GM19397 (cell line): ENCODE measurements at regions not wholly inside any gene's neighbourhood (a gene's known extent, or its start where the extent isn't known, plus 50 kb on each side); places are given as distances from the start of the nearest gene placed in this dataset.
"Not testable (repeated sequence)": the region's sequence is repeated elsewhere in the genome, so short reads cannot be mapped to it uniquely, and the experiment has no call there.

Source experiments
- ATAC-seq: cut with Tn5 transposase; IDR thresholded peaks from one replicate; pipeline ENCODE4 v1.9.1; 2021; ENCODE audit warnings: mild to moderate bottlenecking, moderate library complexity; ENCODE audit not compliant: unreplicated experiment

DNA sequence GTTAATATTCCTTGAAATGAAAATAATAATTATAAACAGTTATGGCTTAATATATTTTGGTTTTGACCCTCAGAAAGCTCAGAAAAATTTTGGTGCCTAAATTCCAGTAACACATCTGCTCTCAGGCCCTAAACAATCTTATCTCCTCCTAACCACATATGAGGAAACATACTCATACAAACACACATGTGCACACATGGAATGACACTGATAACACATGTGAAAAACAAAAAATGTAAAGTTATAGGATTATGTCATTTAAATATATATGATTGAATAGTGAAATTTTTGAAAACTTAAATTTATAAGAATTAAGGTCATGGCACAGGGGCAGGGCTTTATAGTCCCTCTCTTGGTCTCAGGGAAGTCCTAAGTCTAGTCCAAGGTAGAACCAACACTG, 127.2 kb upstream of the TRPC7 start:
- no peak for ATAC-seq

DNA sequence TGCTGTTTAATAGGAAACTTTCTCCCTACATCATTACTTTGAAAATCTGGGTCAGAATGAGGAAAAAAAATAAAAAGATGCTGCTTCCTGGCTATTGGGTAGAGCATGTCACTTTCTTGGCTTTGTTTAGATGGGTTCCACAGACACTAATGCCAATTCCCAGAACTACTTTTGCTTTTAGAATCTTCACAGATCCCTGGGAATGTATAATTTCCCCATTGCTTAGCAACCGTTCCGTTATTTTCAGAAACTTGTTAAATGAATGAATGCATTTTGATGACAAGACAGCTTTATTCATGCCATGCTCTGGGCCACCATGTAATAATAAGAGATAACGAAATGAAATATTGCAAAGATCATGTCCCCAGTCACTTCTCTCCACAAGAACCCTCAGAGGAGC, 126.5 kb upstream of the TRPC7 start:
- no peak for ATAC-seq

- no peak for ATAC-seq
These were observed 119.5 kb upstream of the TRPC7 start for GRCh38 chr5:136484808-136485325.

GRCh38 chr5:136482206-136482605, 116.9 kb upstream of the TRPC7 start:
- no peak for ATAC-seq

DNA sequence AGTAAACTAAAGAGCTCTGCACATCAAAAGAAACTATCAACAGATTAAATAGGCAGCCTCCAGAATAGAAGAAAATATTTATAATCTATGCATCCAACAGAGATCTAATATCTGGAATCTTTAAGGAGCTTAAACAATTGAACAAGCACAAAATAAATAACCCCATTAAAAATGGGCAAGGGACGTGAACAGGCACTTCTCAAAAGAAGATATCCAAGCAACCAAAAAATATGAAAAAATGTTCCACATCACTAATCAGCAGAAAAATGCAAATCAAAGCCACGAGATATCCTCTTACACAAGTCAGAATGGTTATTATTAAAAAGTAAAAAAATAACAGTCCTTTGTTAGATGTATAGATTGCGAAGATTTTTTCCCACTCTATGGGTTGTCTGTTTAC, 109.1 kb upstream of the TRPC7 start:
- ATAC-seq, result no peak

DNA sequence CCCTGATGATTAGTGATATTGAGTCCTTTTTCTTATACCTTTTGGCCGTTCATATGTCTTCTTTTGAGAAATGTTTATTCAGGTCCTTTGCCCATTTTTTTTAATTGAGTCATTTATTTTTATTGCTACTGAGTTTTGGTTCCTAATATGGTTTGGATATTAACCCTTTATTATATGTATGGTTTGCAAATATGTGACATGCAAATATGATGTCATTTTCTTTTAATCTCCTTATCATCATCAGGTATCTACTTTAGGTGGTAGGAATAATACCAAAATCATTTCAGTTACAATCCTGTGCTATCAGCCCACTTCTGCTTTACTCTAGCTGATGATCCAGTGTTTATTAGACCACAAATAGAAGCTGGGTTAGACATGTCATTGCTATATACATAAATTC, 102.3 kb upstream of the TRPC7 start:
- ATAC-seq, result no peak

GRCh38 chr5:136466041-136466415, 100.7 kb upstream of the TRPC7 start:
- ATAC-seq, result no peak

DNA sequence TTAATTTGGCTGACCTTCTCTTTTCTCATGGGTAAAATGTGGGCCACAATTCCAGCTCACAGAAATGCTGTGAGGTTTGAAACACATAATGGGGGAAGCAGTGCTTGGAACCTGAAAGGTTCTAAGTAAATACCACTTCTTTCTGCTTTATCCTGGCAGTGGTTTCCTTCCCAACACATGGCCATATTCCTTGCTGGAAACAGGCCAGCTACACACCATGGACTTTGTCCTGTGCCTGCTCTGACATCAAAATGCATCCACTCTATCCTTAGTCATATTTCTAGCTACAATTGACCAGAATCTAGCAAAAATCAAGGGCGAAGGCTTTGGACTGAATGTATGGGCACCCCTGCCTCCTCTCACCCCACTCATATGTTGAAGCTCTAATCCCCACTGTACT, 93.1 kb upstream of the TRPC7 start:
- no peak for ATAC-seq

DNA sequence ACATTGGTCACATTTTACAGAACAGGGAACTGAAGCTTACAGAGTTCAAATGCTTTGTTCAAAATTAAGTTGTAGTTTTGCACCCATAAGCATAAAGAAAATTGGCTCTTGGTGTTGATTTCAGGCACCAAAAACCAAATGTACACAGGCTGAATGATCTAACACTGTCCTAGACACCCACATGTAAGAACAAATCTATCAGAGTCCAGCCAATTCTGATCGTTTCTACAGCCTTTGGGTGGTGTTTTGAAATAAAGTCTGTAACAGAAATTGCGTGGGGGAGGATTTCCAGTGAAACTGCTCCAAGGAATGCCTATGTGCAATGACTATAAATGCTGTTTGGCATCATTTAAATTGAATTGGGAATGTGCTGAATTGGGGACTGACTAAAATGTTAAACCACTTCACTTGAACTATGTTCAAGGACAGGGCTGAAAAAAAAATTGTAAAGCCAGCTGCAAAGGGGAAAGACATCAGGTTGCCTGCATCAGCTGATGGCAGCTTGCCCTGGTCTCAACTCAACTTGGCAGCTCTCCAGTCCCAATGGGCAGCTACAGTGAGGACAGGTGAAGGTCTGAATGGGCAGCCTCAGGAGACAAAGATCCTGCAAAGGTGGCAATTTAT, 92.2 kb upstream of the TRPC7 start:
- ATAC-seq, result no peak

DNA sequence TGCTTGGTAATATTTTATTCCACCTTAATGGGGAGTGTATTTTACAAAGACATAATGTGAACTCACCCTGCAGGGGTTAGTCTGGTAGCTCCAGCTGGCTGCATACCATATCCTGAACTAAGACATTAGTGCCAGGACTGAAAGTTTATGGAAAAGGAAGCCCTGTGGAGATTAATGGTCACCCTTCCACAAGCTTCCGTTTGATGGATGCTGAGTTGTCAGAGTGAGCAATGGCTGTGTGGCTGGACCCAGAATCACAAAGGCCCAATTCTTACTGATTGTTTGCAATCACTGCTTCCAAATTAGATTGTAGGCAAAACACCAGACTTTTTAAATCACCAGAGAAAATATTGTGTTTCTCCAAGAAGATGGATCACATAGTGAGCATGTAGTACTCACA, 90.1 kb upstream of the TRPC7 start:
- no peak for ATAC-seq

- no peak for ATAC-seq
These were observed 88.8 kb upstream of the TRPC7 start for GRCh38 chr5:136453986-136454758.

- ATAC-seq, result no peak
These were observed 87.9 kb upstream of the TRPC7 start for GRCh38 chr5:136453199-136453598.

DNA sequence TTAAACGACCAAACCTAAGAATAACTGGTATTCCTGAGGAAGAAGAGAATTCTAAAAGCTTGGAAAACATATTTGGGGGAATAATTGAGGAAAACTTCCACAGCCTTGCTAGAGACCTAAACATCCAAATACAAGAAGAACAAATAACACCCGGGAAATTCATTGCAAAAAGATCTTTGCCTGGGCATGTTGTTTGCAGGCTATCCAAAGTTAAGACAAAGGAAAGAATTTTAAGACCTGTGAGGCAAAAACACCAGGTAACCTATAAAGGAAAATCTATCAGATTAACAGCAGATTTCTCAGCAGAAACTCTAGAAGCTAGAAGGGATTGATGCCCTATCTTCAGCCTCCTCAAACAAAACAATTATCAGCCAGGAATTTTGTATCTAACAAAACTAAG, 82.2 kb upstream of the TRPC7 start:
- ATAC-seq, result not testable (repeated sequence)

- ATAC-seq, result no peak
These were observed 81.2 kb upstream of the TRPC7 start for GRCh38 chr5:136446565-136446964.

- not testable (repeated sequence) for ATAC-seq
These were observed 78.8 kb upstream of the TRPC7 start for GRCh38 chr5:136444099-136444498.

DNA sequence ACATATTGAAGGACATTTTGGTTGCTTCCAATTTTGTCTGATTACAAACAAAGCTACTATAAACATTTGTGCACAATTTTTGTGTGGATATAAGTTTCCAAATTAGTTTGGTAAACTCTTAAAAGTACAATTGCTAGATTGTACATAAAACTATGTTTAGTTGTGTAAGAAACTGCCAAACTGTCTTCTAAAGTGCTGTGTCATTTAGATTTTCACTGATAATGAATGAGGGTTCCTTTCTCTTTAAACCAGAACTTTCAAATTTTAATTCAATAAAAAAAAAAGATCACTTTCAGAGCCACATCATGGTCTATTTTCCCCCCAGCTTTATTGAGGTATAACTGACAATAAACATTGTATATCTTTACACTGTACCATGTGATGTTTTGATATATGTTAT, 74.0 kb upstream of the TRPC7 start:
- no peak for ATAC-seq

GRCh38 chr5:136435946-136436543, 70.7 kb upstream of the TRPC7 start:
- ATAC-seq, result no peak

DNA sequence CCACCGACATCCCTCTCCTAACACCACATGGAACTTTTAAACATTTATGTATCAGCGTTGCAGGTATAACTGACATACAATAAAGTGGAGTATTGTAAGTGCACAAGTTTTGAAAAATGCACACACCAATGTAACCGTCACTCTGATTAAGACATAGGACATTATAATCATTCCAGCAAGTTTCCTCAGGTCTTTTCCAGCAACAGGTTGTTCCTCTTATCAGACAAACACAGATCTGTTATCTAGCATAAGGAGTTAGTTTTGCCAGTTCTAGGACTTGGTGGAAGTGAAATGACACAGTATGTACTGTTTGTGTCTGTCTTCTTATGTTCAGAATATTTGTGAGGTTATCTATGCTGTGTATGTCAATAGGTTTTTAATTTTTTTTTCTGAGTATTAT, 69.5 kb upstream of the TRPC7 start:
- ATAC-seq, result no peak

- no peak for ATAC-seq
These were observed 67.4 kb upstream of the TRPC7 start for GRCh38 chr5:136432705-136433104.

DNA sequence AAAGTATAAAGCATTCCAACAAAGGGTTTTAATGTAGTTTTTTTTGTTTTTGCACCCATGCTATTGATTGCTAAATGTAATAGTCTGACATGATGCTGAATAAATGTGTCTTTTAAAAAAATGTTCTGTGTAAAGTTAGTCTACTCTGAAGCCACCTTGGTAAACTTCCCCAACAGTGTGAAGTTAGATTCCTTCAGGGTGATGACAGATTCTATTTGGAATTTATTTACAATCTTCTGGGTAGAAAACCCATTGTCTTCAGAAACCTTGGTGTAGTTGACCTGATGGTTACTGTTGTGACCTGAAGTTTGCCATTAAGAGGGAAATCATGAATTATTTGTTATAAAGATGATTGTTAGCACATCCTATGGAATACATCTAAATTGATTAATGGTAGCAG, 64.7 kb upstream of the TRPC7 start:
- ATAC-seq, result no peak

GRCh38 chr5:136427426-136427825, 62.1 kb upstream of the TRPC7 start:
- no peak for ATAC-seq

DNA sequence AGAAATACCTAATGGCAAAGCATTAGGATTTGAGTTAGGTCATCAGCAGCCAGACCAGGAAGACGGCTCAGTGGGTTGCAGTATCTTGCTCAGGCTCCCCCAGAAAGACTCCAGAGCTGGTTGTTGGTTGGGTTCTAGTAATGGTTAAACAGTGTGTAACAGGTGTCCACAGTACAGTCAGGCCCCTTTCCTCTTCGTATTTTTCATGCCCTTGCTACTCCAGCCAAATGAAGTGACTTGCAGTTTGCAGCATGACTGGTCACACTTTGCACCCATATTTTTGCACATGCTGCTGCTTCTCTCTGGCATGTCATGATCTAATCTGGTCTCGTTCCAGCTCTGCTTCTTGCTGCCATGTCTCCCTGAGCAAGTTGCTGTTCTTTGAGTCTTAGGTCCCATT, 60.6 kb upstream of the TRPC7 start:
- no peak for ATAC-seq
